HG03108 (cell line): ENCODE measurements at regions not wholly inside any gene's neighbourhood (a gene's known extent, or its start where the extent isn't known, plus 50 kb on each side); places are given as distances from the start of the nearest gene placed in this dataset.

Experiments
- ATAC-seq: cut with Tn5 transposase; IDR thresholded peaks from one replicate; pipeline ENCODE4 v1.9.1; 2021; ENCODE audit warnings: moderate library complexity; ENCODE audit not compliant: unreplicated experiment

- ATAC-seq = no peak
Measured at GRCh38 chr20:7232796-7233195, 465.3 kb downstream of the BMP2 start.

- no peak for ATAC-seq
Measured at GRCh38 chr20:7237251-7237650, 469.8 kb downstream of the BMP2 start.

GRCh38 chr20:7240490-7240889 is 473.0 kb downstream of the BMP2 start:
- ATAC-seq = no peak

DNA sequence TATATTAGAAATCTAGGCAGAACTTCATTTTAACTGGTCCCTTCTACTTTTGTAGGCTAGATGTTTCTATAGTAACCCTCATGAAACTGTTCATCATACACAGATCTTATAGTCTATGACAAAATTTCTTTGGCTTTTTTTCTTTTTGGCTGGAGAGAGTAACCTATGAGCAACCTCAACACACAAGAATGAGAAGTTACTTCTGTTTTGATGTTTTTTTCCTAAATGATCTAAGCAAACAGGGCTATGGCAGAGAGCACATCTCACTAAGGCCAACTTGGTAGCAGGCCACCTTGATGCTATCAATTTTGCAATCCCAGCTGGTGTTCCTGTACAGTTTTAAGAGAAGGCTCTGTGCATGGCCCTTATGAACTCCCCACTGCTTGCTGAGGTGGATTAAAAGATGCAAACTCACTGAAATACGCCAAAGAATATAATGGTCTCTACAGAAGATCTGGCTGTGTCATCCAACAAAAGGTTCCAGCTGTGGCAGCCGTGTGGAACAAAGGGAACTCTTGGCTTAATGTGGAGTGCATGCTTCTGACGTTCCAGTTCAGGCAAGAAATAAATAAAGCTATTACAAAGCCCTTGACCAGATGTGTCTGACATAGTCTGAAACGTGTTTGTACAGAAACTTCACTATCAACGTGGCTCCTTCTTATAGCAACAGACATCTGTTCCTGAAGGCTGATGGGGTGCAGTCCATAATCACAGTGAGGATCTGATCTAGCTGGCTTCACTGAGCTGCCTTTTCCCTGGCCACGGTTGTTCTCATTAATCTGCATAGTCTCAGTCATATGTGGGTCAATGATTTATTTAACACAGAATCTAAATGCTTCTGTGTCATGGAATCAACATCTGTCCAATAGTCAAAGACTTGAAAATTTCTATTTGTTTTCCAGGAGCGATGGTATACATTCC is 481.1 kb downstream of the BMP2 start:
- no peak for ATAC-seq

GRCh38 chr20:7250337-7250736 is 482.9 kb downstream of the BMP2 start:
- ATAC-seq = no peak

DNA sequence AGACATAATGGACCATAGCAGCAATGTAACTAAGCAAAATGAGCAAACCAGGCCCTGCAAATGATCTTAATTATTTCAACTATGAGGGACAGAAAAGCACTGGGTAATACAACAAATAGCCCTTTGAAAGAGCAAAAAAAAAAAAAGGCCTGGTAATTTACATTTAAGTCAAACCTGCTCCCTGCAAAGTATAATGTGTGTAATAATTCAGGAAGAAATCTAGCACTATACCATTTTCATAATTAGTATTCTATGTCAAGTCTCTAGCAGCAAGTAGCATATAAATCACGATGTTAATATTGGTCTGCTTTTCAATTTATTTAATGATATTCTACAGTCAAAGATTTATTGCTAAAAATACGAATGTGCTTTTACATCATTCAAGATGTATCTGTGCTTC is 489.6 kb downstream of the BMP2 start:
- no peak for ATAC-seq

GRCh38 chr20:7257692-7258466 is 490.4 kb downstream of the BMP2 start:
- no peak for ATAC-seq

DNA sequence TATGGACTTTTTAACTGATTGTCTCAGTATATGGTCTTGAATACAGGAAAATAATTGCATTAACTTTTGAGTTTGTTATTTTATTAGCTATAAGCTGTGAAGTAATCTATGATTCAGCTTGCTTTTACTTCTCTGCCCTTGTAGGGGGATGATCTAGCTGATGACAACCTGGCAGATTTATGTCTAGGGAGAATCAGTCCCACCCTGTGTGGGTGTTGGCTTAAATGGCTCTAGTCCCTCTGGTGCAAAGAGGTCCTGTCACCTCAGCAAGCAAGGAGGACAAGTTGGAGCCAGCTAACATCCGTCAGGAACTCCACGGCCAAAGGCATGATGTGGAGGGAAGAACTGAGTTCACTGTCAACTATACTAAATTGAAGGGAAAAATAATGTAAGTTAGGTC is 495.3 kb downstream of the BMP2 start:
- ATAC-seq = no peak

GRCh38 chr20:7264137-7264536 is 496.7 kb downstream of the BMP2 start:
- no peak for ATAC-seq

- no peak for ATAC-seq
Measured at GRCh38 chr20:7269452-7269851, 502.0 kb downstream of the BMP2 start.

DNA sequence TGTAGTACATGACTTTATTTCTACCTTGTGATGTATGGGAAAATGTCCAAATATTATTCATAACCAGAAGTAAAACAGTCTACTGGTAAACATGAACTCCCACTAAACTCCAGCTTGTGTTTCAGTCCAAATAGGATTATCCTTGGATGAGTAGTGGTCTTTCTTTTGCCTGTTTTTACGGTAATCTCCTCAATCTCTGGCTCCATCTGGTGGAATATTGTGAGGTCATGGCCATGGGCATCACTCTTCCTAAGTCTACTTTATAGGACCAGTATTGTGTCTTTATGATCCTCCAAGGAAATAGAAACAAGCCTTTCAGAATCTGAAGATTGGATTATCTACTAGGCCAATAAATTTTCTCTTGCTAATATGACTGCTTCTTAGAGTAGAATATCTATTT is 505.0 kb downstream of the BMP2 start:
- ATAC-seq = no peak

DNA sequence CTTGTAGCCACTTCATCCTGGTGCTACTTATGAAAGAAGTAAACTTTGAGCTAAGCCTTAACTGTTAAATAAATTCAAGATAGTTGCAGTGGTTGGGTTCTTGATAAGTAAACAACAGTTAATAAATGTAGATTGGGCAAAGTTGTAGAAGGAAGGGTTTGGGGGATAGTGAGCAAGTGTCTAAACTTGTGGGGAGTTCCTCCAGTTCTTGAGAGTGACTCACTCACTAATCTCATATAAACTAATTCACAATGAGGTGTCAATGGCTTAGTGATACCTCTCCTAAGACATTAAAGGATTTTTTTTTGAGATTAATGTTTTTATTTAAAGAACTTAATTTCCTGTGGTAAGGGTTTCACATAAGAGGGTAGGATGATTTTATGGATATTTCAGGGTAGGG is 507.4 kb downstream of the BMP2 start:
- ATAC-seq = no peak

- no peak for ATAC-seq
Measured at GRCh38 chr20:7275645-7276237, 508.3 kb downstream of the BMP2 start.

DNA sequence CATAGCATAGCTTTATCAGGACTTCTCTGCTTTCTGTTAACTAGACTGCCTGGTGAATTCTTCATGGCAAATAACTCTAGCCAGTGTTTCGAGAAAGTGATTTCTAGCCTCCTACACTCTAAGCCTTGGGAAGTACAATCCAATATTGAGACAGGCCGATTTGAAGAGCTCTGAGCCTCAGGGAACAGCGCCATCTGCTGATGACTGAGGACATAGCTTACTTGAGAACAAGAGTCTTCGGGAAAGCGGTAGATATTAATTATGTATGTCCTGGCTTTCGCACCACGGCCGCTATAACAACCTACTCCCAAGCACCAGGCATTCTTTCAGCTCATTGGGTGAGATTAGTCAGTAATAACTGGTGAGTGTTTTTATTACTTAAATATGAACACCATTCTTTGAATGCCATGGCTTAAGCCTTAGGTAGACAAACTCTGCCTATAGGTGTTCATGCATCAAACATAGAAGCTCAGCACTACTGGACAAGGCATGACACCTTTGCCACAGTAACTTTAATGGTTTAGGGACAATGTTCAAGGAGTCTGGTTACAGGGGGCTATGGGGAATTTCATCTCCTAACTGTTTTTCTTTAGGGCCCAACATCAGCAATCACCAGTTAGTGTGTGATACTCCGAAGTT is 518.6 kb downstream of the BMP2 start:
- ATAC-seq = no peak

- ATAC-seq = no peak
Measured at GRCh38 chr20:7291323-7291943, 523.9 kb downstream of the BMP2 start.

DNA sequence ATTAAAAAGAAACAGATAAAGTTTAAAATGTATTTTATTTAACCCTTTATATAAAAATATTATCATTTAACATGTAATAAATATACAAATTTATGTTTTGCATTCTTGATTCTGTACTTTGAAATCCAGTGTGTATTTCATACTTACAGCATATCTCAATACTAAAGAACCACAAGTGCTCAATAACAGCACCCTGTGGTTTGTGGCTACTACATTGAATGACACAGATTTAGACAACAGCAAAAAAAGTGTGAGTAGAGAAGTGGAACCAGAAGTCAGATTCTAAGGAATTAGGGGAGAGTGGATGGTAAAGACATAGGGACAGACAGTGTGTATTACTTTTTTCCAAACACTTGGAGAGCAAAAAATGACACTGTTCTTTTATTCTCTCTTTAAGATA is 524.5 kb downstream of the BMP2 start:
- ATAC-seq = no peak

DNA sequence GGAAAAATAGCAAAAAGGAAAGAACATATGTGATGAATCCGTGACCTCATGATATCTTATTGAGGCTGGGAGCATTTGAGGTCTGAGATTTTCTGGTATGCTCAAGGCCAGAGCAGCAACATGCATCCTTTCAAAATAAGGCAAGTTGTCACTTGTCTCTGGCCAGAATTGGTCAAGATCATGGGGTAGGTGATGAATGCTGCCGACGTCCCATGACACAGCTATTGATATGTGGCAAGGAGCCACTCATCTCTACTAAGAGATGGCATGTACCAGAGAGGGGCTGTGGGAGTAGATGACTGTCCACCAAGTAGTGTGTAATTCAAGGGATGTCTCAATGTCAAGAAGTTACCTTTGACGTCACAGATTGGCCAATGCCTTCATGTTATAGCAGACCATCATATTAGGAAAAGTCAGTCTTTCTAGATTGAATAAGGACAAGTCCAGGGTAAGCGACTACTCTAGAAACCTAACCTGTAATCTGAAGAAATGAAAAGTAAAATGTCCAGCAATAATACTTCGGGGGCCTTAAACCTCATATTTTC is 527.4 kb downstream of the BMP2 start:
- no peak for ATAC-seq

- ATAC-seq = no peak
Measured at GRCh38 chr20:7301807-7302206, 534.3 kb downstream of the BMP2 start.

DNA sequence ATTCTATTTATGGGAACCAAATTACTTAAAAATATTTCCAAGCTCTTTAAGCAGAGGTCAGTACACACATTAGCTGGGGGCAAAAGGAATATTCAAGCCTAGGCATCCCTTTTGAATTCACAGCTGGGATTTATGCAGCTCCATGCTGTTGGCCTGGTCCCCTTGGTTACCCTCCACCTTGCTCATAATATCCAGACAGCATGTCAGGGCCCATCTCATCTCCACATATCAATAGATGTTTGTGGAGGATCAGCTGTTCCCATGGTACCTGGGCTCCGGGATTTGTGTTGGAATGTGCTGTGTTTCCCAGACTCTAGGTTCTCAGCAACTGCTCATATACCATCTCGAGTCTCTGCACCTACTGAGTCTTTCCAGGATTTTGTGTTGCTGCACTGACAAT is 534.8 kb downstream of the BMP2 start:
- ATAC-seq = no peak

DNA sequence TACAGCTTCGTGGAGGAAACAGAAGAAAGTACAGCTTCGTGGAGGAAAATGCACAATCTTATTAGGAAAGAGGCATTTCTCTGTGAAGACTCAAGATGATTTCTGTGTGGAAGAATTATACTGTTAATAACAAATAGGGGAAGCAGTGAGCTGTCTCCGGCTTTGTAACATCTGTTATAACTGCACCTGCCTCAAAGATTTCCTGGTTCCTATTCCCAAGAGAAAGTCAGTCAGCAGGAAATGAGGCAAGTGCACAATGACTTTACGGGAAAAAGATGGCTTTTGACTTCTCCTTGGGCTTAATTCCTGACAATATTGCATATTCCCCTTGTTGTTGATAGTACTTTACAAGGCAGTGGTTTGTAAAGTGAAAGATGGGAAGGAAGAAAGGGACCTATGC is 538.5 kb downstream of the BMP2 start:
- ATAC-seq = no peak

GRCh38 chr20:7308163-7308562 is 540.7 kb downstream of the BMP2 start:
- no peak for ATAC-seq
